ENCODE measurements at regions not wholly inside any gene's neighbourhood (a gene's known extent, or its start where the extent isn't known, plus 50 kb on each side); places are given as distances from the start of the nearest gene placed in this dataset.

GRCh38 chr2:128439031-128439790, 120.5 kb upstream of the HS6ST1 start:
- peak; percentile 34 for DNase-seq

- peak; percentile 44 for DNase-seq
Measured at GRCh38 chr2:128439791-128440665, 121.4 kb upstream of the HS6ST1 start.

DNA sequence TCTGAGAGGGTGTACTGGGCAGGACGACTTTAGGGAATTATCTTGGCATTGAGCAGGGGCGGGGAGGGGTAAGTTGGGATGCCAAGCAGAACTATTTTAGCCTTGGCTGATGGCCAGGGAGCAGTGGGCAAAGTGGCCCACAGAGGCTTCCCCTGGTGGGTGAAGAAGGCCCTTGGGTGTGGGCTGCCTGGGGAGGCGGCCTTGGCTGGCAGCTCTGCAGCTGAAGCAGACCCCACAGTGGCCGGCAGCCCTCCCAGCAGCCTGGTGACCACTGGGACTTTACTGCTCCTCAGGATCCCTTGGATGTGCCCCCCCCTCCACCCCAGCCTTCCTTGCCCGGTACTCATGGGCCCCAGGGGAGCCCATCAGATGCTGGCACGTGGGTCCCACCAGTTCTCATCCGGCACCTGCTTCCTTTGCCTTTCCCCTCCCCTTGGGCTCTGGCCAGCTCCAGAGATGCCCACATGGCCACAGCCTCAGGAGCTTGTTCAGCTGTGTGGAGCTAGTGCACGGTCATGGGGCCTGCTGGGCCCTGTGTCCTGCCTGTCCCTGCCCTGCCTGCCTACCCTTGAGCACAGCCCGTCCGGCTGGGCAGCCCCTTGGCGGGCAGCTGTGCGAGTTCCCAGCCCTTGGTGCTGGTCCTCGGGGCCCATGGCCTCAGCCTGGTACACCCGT, 122.1 kb upstream of the HS6ST1 start:
- DNase-seq: peak; percentile 51

DNA sequence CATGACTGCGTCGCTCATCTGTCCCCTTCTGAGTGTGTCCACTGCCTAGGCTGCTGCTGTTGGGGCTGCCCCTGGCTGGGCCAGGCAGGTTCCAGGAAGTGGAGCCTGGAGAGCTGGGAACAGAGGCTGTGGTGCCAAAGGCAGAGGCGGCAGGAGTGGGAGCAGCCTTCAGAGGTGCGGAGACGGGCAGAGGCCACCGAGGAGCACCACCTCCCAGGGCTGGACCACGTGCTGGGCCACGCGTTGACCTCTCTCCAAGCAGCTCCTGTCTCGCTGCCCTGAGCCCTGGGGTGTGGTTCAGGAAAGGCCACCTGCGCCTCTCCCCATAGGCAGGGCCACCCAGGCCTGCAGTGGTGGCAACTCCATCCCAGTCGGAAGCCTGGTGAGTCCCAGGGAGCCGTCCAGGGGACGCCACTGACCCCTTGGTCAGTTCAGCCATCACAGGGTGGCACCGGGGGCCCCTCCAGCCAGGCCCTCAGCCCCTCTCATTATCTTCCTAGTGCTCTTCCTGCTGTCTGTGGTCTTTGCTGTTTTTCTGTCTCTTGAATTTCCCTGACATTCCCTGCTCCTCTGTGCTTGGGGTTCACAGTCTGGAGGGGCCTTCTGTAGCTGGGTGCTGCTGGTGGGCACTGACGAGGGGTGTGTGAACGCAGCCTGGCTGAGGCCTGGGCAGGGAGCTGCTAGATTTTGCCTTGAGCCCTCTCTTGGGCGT, 122.8 kb upstream of the HS6ST1 start:
- no peak for DNase-seq

DNA sequence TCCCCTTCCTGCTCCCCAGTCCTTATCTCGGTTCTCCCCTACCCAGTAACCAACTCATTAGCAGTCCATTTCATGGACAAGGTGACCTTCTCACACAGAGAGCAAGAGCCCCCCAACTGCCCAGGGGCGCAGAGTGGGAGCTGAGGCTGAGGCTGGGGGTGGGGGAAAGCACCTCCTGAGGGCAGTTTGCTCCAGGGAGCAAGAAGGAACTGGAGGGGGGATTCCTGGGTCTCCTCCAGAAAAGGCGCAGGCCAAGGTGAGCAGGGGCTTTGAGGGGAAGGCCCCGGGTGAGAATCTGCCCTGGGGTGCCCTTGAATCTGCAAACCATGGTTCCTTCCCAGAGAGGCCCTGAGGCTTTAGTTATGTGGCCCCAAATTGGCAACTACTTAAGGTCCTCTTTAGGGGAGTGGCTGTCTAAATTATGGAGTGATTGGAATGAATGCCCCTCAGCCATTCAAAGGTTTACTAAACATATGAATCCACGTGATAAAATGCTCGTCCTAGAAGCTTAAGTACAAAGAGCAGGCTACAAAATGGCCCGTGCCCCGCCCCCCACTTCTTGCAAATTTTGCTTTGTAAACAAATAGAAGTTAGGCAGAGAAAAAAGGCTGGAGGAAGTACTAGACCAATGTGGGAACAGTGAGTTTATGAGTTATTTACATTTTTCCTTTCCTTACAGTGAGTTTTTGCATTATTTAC, 123.5 kb upstream of the HS6ST1 start:
- DNase-seq: peak; percentile 35

DNA sequence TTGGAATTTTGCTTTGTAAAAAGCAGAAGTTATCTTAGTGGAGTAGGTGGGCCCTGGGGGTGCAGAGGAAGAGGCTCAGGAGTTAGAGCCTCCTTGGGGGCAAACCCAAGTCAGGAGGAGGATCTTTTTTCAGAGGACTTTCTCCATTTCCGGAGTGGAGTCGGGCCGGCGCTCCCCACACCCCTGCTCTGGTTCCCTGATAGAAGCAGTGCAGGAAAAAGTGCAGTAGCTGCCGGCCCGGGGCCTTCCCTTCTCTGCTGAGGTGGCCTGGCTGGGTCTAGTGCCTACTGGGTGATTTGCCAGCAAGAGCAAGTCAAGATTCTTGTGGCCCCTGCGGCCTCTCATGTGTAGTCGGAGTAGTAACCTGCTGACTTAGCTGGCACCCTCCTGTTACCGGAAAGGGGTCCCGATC, 124.2 kb upstream of the HS6ST1 start:
- peak; percentile 46 for DNase-seq

DNA sequence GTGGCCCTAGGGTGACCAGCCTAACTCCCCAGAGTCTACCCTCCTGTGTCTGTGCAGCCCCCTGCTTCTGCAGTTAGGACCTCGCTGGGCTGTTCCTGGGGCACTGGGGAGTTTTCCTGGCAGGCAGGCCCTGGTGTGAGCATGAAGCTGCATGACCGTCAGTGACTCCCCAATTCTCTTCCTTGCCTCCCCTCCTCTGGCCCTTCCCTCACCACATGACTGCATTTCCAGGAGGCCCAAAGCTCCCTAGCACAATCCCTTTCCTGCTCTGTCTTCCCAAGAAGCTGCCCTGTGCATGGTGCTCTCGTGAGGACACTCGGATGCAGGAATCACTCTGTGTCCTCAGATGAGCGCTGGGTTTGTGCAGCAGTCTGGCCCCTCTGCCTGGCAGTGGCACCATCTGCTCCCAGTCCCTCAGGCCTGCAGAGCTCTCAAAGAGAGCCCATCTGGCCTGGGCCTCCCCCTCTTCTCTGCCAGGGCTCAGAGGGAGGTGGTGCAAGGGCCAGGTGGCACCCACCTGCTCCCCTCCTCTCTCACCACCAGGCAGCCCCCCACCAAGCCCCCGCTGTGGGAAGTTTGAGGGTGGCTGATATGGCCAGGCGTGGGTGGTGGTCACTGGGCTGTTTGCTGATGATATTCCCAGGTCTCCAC, 125.6 kb upstream of the HS6ST1 start:
- peak; percentile 39 for DNase-seq

GRCh38 chr2:128444816-128445522, 126.3 kb upstream of the HS6ST1 start:
- peak; percentile 21 for DNase-seq

DNA sequence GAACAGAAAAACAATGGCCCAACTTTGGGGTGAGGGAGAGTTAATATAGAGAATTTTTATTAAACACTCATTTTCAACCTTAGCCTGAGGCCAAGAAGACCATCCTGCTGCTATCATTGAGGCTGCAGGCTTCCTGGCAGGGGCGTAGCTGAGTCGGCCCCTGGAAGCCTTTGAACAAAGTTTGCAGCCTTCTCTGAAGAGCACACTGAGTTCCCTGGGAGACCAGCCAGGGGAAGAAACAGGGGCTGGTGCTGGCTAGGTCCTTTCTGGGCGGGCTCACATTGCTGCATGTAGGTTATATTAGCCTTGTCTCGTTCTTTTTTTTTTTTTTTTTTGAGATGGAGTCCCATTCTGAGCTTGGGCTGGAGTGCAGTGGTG, 126.8 kb upstream of the HS6ST1 start:
- DNase-seq: peak; percentile 25

- peak; percentile 41 for DNase-seq
Measured at GRCh38 chr2:128446049-128446873, 127.6 kb upstream of the HS6ST1 start.

- DNase-seq: peak; percentile 35
Measured at GRCh38 chr2:128446874-128447537, 128.3 kb upstream of the HS6ST1 start.

GRCh38 chr2:128447538-128447995, 128.9 kb upstream of the HS6ST1 start:
- no peak for DNase-seq

DNA sequence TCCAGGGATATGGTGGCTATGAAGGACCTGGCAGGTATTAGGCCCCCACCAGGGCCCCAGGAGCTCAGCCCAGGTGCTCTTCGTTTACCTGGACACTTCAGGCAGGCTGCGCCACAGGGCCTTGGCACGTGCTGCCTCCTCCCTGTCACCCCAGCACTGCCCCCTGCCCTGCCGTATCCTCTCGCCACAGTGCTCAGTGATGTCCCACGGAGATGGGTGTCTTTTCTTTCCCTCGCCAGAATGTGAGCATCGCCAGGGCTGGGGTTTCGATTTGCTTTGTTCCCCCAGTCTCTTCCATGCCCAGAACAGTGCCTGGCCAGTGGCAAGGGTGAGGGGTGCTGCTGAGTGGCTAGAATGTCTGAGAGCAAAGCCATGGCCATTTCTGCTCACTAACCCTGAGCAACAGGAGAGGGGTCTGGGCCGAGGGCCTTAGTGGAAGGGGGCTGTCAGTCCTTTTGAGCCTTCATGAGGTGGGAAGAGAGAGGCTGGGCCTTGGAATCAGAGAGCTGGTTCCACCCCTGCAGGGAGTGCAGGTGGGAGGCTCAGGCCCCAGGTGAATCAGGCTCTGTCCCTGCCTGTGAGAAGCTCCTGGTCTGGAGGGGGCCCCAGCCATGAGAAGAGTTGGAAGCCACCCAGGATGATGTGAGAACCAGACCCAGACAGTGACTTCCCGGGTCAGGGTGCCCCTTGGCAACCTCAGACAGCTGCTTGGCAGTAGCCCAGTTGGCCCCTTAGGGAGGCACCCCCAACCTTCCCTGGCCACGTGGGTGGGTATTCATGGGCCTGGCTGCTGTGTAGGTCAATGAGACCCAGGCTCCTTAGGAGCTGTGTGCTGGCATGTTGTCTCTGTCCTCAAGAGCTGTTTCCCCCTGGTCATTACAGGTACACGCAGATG, 129.9 kb upstream of the HS6ST1 start:
- DNase-seq: peak; percentile 36

- DNase-seq: peak; percentile 48
Measured at GRCh38 chr2:128449226-128450061, 130.8 kb upstream of the HS6ST1 start.

DNA sequence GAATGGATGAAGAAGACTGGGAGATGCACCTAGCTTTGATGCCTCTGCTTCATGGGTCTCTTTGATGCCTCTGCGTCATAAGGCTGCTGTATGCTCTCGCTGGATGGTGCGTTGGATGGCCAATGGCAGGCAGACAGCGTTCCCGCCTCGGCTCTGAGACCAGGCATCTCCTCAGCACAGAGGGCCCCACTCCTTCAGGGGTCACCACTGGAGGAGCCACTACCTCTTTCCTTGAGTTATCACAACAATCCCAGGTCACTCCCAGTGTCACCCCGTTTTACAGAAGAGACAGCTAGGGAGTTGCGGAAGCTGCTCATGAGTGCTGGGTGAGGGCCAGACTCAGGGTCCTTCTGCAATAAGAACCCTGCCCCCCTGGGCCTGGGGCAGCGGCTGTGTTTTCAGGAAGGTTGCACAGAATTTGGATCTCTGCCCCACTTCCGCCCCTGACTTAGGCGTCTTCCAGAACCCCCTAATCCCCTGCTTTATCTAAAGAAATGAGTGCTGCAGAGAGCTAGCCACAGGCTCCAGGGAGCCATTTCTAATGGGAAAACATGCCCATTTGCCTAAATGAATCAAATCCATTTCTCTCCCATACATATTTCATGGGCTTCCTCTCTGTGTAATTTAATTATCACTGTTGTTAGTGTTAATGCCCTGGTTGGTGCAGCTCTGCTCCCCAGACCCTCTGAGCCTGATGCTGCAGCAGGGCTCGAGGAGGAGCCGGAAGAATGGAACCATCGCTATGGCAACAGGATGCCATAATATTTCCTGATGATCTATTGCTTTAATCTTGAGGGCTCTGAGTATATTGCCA, 131.8 kb upstream of the HS6ST1 start:
- DNase-seq: peak; percentile 39
